WERI-Rb-1 (cell line): ENCODE measurements at regions not wholly inside any gene's neighbourhood (a gene's known extent, or its start where the extent isn't known, plus 50 kb on each side); places are given as distances from the start of the nearest gene placed in this dataset.
"Not testable (repeated sequence)": the region's sequence is repeated elsewhere in the genome, so short reads cannot be mapped to it uniquely, and the experiment has no call there.

Source experiments
- DNase-seq: peaks from one replicate; pipeline ENCODE4 v3.0.0-alpha.2; 2020
- H3K27ac ChIP-seq: fragments of 250-450 bp; sonication (Bioruptor Pico); 2 replicates; pipeline ENCODE4 v1.5.1; 2020; ENCODE audit warnings: mild to moderate bottlenecking, moderate library complexity
- H3K27me3 ChIP-seq: fragments of 250-450 bp; sonication (Bioruptor Pico); 2 replicates; pipeline ENCODE4 v1.5.1; 2021; ENCODE audit warnings: mild to moderate bottlenecking, low read depth, moderate library complexity; ENCODE audit not compliant: insufficient read depth, severe bottlenecking
- H3K36me3 ChIP-seq: fragments of 250-450 bp; sonication (Bioruptor Pico); 2 replicates; pipeline ENCODE4 v1.5.1; 2020; ENCODE audit warnings: mild to moderate bottlenecking, moderate library complexity
- H3K4me3 ChIP-seq: 2 replicates; pipeline ENCODE4 v1.5.1; 2011; ENCODE audit warnings: low read depth, mild to moderate bottlenecking, control low read depth, low read length
- H3K9me3 ChIP-seq: fragments of 250-450 bp; sonication (Bioruptor Pico); 2 replicates; pipeline ENCODE4 v1.5.1; 2021; ENCODE audit warnings: mild to moderate bottlenecking, moderate library complexity; ENCODE audit not compliant: severe bottlenecking
- TF ChIP-seq, protein P1 (sequence below): IDR thresholded peaks from 2 replicates; pipeline ENCODE4 v1.5.1; 2011; ENCODE audit warnings: low read depth, mild to moderate bottlenecking, control low read depth, inconsistent platforms, low read length

DNA sequence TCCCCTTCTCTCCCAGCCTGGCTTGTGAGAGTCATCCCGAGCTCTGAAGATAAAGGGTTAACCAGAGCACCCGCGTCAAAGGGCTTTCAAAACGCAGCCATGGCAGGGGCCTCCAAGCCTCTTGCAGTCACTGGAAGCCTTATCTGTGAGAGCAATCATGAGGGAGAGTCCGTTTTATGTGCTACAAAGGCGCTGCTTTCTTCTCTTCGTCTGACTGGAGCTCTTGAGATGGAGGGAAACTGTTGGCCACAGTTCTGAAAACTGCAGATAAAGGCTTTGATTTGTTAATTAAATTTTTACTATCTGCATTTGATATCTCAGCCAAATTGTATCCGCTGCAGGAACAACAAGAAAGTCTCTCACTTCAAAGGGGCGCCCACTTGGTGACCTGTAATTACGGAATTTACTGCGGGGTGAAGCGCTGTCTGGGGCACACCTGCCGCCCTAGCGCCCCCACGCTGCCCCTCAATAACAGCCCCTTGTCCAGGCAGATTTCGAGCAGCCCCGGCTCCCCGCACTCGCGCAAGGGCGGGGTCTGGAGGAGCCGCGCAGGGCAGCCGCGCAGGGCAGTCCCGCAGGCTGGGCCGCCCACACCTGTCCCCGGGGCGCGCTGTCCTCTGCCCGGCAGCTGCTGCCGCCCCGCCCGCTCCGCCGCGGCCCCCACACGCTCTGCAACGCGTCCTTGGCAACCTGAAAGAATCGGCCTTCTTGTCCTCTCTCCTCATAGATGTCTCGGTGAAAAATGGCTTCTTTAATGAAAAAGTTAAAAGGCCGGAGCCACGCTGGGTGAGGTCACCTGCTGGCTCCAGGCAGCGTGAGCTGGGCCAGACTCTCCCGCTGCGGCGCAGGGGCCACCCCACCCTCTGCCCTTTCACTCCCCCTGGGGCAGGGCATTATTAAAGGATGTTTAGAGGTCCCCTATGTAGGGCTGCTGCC lies 217.9 kb downstream of the VAPA start:
- no peak overlapping the region for H3K27ac ChIP-seq
- H3K4me3 ChIP-seq: no peak overlapping the region
- H3K27me3 ChIP-seq: no peaks in the 10 kb centered on the region
- TF ChIP-seq, protein P1, sequence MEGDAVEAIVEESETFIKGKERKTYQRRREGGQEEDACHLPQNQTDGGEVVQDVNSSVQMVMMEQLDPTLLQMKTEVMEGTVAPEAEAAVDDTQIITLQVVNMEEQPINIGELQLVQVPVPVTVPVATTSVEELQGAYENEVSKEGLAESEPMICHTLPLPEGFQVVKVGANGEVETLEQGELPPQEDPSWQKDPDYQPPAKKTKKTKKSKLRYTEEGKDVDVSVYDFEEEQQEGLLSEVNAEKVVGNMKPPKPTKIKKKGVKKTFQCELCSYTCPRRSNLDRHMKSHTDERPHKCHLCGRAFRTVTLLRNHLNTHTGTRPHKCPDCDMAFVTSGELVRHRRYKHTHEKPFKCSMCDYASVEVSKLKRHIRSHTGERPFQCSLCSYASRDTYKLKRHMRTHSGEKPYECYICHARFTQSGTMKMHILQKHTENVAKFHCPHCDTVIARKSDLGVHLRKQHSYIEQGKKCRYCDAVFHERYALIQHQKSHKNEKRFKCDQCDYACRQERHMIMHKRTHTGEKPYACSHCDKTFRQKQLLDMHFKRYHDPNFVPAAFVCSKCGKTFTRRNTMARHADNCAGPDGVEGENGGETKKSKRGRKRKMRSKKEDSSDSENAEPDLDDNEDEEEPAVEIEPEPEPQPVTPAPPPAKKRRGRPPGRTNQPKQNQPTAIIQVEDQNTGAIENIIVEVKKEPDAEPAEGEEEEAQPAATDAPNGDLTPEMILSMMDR: no peak
- H3K9me3 ChIP-seq: no peaks in the 10 kb centered on the region
- DNase-seq: no peak
- H3K36me3 ChIP-seq: no peaks in the 10 kb centered on the region

DNA sequence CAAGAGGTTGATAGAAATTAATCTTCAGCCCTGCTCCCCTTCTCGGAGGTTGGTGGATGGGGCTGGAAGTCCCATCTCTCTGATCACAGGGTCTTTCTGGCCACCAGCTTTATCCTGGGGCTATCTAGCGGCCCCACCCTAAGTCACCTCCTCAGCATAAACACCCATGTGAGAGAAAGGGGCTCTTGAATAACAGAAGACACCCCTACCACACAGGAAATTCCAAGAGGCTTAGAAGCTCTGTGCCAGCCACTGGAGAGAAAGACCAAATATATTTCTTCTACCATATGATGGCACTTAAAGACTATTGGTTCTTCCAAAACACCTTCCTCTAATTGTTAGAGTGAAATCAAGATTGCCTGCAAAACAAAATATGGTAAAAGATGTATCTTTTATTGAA lies 219.7 kb downstream of the VAPA start:
- TF ChIP-seq, protein P1: no peak
- Histone ChIP-seq H3K9me3 (no peaks in the 10 kb centered on the region), H3K36me3 (no peaks in the 10 kb centered on the region), H3K27me3 (no peaks in the 10 kb centered on the region), H3K27ac (no peak overlapping the region), H3K4me3 (no peak overlapping the region)
- DNase-seq: no peak

DNA sequence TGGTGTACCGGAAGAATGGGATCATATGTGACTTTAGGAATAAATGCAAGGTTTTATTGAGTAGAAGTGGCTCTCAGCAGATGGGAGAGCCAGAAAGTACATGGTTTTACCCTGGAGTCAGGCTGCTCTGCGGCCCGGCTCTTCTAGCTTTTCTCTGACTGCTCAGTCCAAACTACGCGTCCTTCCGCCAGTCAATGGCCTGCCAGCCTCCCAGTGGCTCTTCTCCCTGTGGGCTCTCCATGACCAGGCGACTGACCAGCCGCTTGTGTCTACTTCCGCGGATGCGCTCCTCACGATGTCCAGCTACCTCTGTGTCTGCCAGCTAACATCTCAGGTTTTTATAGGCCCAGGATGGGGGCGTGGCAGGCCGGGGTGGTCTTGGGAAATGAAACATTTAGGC lies 220.4 kb downstream of the VAPA start:
- H3K36me3 ChIP-seq: no peaks in the 10 kb centered on the region
- no peak overlapping the region for H3K27ac ChIP-seq
- no peak overlapping the region for H3K4me3 ChIP-seq
- H3K9me3 ChIP-seq: no peaks in the 10 kb centered on the region
- no peak for DNase-seq
- H3K27me3 ChIP-seq: no peaks in the 10 kb centered on the region
- TF ChIP-seq, protein P1: no peak

DNA sequence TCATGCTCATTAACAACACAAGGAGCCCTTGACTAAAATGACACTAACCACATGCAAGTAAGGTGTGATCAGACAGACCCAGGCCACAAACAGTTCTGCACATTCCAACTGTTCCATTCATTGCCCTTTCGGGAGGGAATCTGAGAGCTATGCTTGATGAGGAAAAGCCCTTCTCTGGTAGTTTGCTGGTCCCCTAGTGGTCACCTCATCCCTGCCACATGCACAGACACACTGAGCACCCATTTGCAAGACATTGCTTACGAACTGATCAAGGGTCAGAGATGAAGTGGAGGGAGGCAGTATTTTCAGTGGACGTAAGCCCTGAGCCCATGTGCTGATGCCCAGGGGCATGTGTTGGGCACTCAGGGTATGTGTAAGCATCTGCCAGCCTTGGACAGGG lies 220.9 kb downstream of the VAPA start:
- H3K36me3 ChIP-seq, DNase-seq, H3K9me3 ChIP-seq, H3K27me3 ChIP-seq, H3K4me3 ChIP-seq, H3K27ac ChIP-seq: not testable (repeated sequence)
- TF ChIP-seq, protein P1: 0 out of 2 replicates have a peak, but pooled peaks have one; percentile 7

DNA sequence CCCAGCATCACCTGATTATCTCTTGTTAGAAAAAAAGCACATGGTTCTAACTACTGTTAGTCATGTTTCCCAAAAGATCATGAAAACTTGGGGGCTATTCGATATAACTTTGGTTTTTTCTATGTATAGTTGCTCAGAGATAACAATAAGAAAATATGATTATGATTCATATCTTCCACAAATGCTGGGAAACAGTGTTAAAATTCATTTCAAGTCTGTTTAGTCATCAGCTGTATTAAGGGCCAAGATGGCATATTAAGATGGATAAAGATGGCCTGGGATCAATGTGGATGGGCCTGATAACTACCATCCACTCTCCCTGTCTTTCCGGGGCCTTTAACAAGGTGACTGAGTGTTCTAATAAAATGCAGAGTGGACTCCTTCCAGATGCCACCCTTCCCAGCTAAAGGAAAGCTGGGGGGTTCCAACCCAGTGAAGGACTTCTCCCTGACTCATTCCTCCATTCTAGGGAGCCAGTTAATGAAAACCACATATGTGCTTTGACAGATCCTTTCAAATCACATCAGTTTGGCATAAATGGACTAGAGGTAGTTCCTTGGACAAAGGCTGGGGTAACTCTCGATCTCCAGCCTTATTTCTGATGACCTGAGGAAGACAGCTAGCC lies 221.6 kb downstream of the VAPA start:
- Histone ChIP-seq H3K4me3 (no peak overlapping the region), H3K27ac (no peak overlapping the region), H3K27me3 (no peaks in the 10 kb centered on the region), H3K36me3 (no peaks in the 10 kb centered on the region), H3K9me3 (no peaks in the 10 kb centered on the region)
- TF ChIP-seq, protein P1: no peak
- DNase-seq: no peak
